ENCODE measurements at regions not wholly inside any gene's neighbourhood (a gene's known extent, or its start where the extent isn't known, plus 50 kb on each side); places are given as distances from the start of the nearest gene placed in this dataset.
A peak's percentile ranks its signal among the peaks of the same experiment; 100 is the strongest.
"Not testable (repeated sequence)": the region's sequence is repeated elsewhere in the genome, so short reads cannot be mapped to it uniquely, and the experiment has no call there.

DNA sequence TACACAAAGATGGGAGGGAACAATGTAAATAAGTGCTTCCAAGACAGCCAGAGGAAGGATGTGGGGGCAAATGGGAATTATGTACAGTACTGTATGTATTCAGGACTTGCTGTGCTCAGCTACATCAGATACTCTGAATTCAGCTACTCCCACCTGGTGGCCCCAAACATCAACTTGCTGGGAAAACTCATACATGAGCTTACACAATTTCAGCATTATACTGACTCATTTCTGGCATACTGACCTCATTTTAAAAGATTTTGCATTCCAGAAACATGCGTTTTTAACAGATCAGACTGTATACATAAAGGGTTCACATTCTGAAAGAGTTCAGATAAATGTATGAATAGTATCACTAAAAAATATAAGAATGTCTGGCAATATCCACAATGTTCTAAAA lies 59.7 kb downstream of the GPX5 start:
- no peak for DNase-seq (ENCODE audit: low read depth, low spot score)

DNA sequence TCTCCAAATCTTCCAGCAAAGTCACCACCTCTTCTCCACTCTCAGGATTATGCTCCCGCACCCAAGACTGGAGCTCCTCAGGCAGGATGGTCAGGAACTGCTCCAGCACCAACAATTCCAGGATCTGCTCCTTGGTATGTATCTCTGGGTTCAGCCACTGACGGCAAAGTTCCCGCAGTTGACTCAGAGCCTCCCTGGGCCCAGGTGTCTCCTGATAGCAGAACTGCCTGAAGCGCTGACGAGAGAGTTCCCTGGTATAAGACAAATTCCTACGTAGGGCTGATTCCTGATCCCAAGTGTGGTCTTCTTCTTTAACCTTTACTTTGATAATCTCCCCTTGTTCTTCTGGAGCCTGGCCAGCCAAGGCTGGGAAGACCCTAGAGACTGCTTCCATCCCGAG lies 60.6 kb downstream of the GPX5 start:
- DNase-seq (ENCODE audit: low read depth, low spot score) = no peak

DNA sequence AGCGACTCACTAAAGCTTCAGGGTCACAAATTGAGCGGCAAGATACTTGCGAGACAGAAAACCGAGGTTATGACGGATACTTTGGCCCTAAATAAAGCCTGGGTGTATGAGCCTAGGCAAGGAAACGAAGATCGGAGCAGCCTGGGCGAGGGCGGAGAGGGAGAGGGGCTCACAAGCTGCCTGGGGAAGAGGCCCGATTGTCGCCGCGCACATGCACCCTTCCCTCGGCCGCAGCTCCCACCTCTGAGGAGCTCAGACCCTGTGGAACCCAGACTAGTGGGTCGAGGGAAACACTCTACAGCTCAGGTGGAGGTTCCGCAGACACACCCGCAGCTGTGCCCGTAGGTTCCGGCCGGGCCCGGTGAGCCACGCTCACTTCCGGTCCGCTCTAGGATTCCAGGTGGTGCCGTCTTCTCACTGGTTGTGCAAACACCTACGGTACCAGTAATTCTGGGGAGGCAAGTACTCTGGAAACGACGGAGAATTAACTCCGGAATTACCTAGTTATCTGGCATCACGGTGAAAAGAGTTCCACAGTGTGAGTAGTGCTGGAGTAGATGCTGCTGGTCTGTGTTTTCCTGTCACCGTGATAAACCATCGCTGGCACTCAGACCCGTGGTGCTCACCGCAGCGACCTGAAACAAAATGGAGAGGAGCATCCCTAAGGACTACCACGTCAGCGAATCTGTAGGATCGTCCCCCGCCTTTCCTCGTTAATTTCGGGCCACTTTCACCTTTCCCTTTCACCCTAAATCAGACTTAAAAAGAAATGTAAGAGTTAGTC lies 61.5 kb downstream of the GPX5 start:
- no peak for DNase-seq (ENCODE audit: low read depth, low spot score)

DNA sequence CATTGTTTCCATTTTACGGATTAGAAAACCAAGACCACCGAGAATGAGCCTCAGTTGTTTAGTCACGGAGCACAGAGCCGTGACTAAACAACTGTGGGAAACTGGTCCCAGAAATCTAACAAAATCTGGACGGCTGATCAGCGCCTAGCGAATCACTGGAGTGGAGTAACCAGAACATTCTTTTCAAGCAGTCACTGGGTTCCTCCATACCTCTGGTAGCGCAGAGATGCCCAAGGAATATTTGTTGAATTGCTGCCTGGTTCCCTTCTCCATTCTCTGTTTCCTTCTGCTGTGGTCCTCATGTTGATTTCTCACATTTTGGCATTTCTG lies 62.0 kb downstream of the GPX5 start:
- no peak for DNase-seq (ENCODE audit: low read depth, low spot score)

DNA sequence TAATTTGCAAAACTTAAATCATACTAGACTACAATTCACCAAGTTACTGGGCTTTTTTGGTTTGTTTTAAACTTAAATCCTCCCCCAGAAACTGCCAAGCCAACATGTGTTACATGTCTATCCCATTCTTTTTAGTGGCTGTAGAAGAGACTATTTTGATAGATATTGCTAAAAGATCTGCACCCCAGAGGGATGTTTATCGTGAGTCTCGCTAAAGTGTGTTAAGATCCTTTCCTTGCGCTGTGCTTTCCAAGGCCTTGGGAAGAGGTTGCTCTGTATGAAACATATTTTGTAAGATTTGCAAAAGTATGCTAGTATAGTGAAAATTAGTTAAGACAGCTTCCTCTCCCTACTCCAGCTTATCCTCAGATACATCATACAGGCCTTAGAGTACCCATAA lies 63.0 kb downstream of the GPX5 start:
- no peak for DNase-seq (ENCODE audit: low read depth, low spot score)

DNA sequence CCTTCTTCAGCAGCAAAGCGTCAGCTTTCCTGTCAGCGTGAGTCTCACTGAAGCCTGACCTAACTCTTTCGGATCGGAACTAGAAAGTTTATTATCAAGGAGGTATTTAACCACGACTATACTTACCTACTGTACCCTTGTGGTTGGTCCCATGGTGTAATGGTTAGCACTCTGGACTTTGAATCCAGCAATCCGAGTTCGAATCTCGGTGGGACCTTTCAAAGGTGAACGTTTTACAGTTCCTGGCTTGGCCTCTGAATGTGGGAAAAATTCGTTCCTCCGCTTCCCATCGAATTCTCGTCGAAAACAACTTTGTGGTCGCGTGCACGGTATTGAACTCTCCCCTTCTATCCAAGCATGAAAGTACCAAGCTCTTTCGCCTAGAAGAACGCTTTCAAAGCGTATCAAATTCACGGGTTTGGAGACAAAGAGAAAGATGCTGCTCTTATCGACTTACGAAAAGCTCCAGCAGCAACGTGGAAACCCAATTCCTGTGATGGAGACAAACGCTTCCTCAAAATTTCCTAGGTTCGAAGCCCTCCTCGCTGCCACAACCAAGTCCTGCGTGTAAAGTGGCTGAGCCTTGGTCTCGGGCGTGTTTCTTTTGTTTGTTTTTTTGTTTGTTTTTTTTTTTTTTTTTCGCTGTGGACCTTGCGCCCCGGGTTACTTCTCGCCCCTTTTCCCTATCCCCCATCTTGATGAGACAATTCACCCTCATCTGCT lies 63.7 kb downstream of the GPX5 start:
- peak; percentile 58 for DNase-seq (ENCODE audit: low read depth, low spot score)

DNA sequence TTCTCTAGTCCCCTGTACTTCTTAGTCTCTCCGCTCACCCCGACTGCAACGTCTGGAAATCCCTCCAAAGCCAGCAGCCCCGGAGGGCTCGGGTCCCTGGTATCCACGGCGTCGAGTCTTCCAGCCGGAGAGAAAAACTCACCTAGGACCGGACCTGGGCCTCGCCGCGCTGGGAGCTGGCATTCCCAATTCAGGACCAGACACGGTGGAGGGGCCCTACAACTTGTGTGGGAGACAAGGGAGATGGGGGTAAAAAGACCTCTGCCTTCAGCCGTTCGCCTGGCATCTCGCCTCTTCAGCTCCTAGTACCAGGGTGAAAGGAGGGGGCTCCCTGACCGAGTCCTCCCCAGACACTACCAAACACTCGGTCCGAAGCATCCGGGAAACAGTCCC lies 64.3 kb downstream of the GPX5 start:
- no peak for DNase-seq (ENCODE audit: low read depth, low spot score)

DNA sequence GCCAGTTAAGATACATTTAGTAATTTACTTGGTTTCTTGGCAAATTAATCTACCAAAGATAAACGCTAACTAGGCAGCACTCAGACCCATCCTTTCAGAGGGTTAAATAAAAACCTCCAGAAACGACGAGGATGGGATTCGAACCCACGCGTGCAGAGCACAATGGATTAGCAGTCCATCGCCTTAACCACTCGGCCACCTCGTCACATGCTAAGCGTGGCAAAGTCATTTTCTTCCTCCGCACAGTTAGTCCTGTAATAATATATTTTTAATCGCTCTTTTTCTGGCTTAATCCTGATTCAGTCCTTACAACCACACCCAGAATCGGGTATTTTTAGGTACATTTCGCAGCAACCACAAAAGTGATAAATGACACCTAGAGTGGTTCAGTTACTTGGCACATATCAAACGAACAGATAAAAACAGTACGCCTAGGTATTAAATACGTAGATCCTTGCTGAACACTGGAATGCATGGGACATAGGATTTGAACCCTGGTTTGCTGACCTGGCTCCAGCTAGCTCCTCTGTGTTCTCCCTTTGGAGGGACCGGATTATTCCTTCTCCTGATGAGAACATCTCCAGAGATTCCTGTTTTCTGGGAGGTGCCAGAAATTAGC lies 71.6 kb downstream of the GPX5 start:
- no peak for DNase-seq (ENCODE audit: low read depth, low spot score)

DNA sequence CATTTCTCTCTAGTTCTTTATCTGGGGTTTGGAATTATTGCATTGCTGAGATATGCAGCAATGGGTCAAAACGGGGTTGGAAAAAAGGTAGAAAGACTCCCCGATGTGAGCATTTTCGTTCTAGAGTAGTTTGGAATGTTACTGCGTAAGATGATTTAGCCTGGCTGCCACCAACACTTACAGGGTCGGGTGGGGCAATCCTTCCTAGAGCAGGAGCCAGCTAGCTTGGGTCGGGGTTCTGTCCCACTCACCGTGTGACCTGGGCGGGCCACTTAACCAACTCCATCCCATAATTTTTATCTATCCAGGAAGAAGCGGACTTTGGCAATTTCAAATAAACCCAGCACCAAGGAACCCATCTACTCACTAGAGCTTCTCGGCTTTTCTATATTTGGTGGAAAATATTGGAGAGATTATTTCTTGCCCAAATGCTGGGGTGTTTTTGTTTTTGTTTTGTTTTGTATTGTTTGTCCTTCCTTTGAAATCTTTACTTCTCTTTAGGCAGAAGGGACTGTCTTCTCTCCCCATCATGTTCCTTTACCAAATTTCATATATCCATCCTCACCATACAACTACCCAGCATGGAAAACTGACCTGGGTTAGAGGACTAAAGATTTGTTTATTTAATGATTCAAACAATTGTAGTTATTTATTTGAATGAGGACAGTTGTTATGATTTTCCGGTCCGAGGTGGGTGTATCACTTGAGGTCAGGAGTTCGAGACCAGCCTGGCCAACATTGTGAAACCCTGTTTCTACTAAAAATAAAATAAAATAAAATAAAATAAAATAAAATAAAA lies 72.4 kb downstream of the GPX5 start:
- no peak for DNase-seq (ENCODE audit: low read depth, low spot score)

DNA sequence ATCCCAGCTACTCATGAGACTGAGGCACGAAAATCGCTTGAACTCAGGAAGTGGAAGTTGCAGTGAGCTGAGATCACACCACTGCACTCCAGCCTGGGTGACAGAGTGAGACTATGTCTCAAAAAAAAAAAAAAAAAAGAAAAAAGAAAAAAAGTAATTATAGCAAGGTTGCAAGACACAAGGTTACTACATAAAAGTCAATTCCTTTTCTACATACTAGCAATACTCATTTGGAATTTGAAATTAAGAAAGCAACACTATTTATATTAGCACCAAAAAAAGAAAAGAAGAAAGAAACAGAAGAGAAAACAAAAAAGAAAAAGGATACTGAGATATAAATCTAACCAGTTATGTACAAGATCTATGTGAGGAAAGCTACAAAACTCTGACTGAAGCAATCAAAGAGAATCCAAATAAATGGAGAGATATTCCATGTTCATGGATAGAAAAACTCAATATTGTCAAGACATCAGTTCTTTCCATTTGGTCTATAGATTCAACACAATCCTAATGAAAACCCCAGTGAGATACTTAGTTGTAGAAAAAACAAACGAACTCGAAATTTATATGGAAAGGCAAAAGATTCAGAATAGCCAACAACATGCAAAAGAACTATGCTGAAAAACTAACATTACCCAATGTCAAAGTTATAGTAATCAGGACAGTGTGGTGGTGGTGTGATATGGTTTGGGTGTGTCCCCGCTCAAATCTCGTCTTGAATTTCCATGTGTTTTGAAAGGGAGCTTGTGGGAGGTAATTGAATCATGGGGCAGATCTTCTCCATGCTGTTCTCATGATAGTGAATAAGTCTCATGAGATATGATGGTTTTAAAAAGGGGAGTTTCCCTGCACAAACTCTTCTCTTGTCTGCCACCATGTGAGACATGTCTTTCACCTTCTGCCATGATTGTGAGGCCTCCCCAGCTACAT lies 73.3 kb downstream of the GPX5 start:
- no peak for DNase-seq (ENCODE audit: low read depth, low spot score)

DNA sequence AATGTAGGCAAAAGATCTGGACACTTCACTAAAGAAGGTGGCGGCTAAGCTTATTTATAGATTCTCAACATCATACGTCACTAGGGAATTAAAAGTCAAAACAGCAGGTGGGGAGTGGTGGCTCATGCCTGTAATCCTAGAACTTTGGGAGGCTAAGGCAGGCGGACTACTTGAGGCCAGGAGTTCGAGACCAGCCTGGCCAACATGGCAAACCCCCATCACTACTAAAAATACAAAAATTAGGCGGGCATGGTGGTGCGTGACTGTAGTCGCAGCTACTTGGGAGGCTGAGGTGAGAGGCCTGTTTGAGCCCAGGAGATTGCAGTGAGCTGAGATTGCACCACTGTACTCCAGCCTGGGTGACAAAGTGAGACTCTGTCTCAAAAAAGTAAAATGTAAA lies 74.6 kb downstream of the GPX5 start:
- no peak for DNase-seq (ENCODE audit: low read depth, low spot score)

DNA sequence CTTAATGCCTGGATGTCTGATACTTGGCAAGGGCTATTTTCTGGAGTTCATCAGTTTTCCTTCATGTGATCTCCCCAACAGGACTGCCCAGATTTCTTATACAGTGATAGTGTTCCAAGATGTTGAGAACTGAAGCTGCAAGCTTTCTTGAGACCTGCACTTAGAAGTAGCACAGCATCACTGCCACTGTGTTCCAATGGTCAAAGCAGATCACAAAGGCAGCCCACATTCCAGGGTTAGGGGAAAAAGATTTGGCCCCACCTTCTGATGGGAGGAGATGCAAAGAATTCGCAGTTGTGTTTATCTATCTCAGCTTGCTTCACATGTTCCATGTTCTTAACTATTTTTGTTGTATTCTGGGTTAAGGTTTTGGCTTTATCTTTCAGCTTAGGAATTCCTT lies 78.2 kb downstream of the GPX5 start:
- no peak for DNase-seq (ENCODE audit: low read depth, low spot score)

DNA sequence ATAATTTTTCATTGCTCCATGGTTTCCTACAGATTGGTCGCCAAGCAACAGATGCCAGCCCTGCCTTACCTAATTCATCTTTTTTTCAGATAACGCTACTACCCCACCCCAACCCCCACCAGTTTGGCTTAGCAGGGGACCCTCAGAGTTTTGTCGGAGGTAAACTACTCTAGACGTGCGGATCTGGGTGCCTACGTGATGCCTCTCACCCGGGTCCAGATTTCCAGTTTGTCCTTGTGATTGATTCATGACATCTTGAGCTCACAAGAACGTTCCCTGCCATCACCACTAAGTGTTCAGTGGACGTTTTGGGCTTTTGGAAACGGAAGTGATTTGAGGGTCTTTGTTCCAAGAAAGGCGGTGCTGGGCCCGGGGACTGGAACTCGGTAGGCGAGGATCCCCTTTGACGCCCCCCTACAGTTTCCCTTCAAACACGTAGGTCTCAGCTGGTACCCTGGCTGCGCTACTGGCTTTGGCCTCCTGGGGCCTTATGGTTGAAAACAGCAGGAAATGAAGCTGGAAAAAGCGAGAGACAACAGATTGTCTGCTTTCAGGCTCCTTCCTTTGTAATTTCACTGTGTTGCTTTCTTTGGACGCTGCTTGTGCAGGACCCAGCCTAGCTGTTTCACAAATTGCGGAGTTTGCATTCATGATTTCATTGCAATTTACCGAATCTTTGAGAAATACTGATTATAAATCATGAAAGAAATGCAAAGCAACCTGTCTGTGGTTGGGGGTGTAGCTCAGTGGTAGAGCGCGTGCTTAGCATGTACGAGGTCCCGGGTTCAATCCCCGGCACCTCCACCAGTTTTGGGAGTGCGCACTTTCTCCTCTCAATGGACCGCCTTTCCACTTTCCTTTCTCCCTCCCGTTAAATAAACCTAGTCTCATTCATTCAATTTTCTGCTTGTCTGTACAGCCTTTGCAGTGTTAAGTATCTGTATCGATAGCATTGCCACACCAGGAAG lies 81.0 kb downstream of the GPX5 start:
- no peak for DNase-seq (ENCODE audit: low read depth, low spot score)

DNA sequence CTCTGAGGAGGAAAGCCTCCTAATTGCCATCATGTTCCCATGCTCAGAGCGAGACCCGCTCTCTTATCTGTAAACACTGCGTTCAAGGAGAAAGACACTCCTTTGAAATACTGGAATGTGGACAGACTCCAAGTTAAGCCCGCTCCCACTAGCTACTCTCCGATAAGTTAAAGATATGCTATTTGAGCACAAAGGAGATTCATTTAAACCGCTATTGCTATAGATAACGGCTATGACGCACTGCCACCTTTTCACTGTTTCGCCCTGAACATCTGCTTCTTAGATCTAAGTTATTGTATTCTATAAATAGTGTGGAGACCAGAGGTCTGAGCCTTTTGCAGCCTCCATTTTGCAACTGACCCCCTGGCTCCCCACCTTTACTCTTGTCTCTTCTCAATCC lies 82.3 kb downstream of the GPX5 start:
- DNase-seq (ENCODE audit: low read depth, low spot score) = no peak

DNA sequence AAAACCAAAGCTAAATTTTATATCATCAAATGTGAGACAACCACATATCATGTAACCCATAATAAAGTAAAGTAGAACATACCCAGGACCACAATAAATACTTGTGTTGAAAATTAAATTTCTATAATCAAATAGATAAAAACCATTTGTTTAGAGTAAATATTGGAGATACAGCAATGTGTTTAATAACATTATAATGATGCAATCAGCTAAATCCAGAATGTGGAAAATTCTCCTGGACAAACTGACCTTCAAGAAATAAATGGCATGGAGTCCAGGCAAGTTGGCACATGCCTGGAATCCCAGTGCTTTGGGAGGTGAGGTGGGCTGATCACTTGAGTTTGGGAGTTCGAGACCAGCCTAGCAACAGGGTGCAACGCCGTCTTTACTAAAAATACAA lies 84.0 kb downstream of the GPX5 start:
- DNase-seq (ENCODE audit: low read depth, low spot score) = no peak

DNA sequence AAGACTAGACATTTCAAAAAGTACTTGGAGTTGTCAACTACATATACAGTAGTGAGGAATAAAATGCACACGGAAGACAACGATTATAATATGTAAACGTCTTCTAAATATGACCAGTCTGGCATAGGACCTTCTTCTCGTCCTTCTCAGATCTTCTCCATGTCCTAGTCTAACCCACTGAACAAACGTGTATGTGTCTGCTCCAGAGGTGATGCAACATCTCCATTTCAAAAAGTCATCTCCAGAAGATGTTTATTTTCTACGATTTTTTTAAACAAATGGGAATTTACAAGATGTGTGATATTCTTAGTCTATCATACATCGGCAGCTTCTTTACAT lies 89.9 kb downstream of the GPX5 start:
- DNase-seq (ENCODE audit: low read depth, low spot score) = no peak

DNA sequence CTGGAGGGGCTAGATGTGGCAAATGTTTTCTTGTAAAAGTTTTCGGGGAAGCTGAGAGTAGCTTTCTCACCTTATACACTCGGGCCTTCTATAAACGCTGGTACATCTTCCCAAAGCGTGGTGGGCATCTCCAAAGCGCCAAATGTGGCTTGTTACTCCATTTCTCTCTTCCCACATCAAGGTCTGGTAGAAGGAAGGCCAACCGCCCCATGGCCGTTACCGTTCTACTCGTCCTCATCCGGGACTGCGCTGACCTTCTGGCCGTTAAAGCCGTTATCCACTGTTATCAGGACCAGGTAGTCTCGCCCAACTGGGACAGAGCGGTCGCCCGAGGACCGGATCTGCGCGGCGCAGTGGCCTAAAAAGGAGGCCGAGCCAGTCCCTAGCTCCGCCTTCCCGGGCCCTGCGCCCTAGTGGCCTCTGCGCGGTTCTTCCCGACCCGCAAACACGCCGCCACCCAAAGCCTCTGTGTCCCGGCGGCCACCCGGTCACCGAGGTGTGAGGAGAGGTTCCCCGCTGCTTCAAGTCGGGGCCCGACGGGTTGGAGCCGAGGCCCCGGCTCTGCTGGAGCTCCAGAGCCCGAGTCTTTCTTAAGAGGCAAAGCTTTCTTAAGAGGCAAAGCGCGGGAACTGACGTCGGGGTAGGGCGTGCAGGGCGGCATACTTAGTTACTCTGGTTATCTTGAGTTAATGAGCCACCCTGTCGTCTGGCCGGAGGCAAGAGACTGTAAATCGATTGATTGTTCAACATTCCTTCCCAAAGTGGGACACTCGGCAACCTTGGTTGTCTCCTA lies 90.5 kb downstream of the GPX5 start:
- no peak for DNase-seq (ENCODE audit: low read depth, low spot score)

DNA sequence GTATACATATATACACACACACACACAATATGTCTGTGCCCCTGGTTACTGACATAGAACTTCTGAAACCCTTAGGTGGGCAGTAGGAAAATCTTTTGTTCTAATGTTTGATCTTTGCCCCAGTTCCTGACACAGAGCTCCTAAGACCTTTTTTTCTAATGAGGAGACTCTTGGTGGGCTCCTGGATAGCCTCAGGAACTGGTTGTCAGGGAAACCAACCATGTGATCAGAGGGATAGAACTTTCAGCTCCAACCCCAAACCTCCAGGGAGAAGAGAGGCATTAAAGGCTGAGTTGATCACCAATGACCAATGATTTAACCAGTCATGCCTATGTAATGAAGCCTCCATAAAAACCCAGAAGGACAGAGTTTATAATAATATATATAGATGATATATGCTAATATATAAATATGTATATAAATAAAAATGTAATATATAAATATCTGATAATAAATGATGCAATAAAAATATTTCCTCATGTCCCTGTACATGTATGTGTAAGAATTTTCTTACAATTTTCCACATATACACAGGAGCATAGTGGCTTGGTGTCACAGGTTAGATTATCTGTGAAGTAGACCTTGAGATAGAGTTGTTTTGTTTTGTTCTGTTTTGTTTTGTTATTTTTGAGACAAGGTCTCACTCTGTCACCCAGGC lies 93.3 kb downstream of the GPX5 start:
- no peak for DNase-seq (ENCODE audit: low read depth, low spot score)

DNA sequence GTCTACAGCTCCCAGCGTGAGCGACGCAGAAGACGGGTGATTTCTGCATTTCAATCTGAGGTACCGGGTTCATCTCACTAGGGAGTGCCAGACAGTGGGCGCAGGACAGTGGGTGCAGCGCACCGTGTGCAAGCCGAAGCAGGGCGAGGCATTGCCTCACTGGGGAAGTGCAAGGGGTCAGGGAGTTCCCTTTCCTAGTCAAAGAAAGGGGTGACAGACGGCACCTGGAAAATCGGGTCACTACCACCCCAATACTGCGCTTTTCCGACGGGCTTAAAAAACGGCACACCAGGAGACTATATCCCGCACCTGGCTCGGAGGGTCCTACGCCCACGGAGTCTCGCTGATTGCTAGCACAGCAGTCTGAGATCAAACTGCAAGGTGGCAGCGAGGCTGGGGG lies 95.6 kb downstream of the GPX5 start:
- DNase-seq (ENCODE audit: low read depth, low spot score) = not testable (repeated sequence)

Measured in smooth muscle cell of the brain vasculature (primary cell).